Transverse colon (tissue), 4 donors: ENCODE measurements at regions not wholly inside any gene's neighbourhood (a gene's known extent, or its start where the extent isn't known, plus 50 kb on each side); places are given as distances from the start of the nearest gene placed in this dataset.

Experiments used
- CTCF ChIP-seq, 5 experiments: fragments of 200-600 bp in 3 of 5; fragments of 450-650 bp in 2 of 5; sonication (generic) in 3 of 5; IDR thresholded peaks; 1 replicate in 2 of 5; 2 replicates in 3 of 5; pipeline ENCODE4 v1.5.1; 2016 to 2017; ENCODE audit warnings: antibody characterized with exemption in 5 of 5, inconsistent platforms in 3 of 5, mild to moderate bottlenecking in 2 of 5, moderate library complexity in 1 of 5
- EP300 ChIP-seq: sonication (generic); formaldehyde crosslinking; IDR thresholded peaks from one replicate; pipeline ENCODE4 v1.6.1; 2017; ENCODE audit warnings: antibody characterized with exemption, low read depth
- POLR2A ChIP-seq: fragments of 450-650 bp; IDR thresholded peaks from one replicate; pipeline ENCODE4 v1.6.1; 2016; ENCODE audit warnings: antibody characterized with exemption, mild to moderate bottlenecking, moderate library complexity
- POLR2AphosphoS5 ChIP-seq, 3 donors: sonication (generic); formaldehyde crosslinking; IDR thresholded peaks; one replicate each; pipeline ENCODE4 v1.6.1; 2016; ENCODE audit warnings: antibody characterized with exemption in 3 of 3

GRCh38 chr1:42081475-42081874 is 71.7 kb upstream of the GUCA2B start:
- TF ChIP-seq POLR2AphosphoS5 (IDR thresholded peaks at IDR 0.05) (no peak), CTCF (IDR thresholded peaks at IDR 0.05) (no peak), POLR2A (no peak), EP300 (no peak)
